Stimulated activated CD8-positive, alpha-beta memory T cell treated with anti-CD3 and anti-CD28 coated beads, Interleukin-4, amount 100 ng/mL, for 24 hours (primary cell): ENCODE measurements at regions not wholly inside any gene's neighbourhood (a gene's known extent, or its start where the extent isn't known, plus 50 kb on each side); places are given as distances from the start of the nearest gene placed in this dataset.

ENCODE experiments used
- DNase-seq: peaks from one replicate; pipeline ENCODE4 v3.0.0-alpha.2; 2020; ENCODE audit warnings: low read depth

DNA sequence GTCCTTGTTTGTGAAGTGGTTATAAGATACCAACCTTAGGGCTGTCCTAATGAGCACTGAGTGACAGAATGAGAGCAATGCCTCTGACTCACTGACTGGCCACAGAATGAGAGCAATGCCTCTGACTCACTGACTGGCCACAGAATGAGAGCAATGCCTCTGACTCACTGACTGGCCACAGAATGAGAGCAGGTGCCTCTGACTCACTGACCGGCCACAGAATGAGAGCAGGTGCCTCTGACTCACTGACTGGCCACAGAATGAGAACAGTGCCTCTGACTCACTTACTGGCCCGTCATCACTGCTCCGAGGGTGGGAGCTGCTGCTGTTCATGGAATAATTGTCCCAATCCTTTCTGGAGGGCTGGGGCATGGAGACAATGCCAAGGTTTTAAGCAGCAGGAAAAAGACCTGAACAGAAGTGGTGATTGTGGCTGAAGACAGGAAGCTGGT is 265.2 kb upstream of the PPP2R2D start:
- no peak for DNase-seq

DNA sequence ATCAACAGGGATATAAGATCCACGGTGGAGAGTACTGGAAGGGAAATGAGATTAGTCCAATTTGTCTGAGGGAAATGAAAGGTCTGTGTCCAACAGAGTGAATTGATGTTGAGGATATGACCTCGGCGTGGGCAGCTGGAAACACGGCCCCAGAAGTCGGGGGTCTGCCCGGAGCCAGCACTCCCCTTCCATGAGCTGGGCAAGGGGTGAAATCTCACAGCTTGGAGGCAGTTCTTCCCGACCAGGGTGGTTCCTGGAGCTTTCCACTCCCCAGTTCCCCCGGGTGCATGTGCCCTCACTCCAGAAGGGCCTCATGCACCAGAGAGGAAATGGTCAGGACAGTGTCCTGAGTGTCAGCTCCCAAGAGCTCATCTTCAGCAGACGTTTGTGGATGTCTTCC is 264.7 kb upstream of the PPP2R2D start:
- DNase-seq, result no peak

DNA sequence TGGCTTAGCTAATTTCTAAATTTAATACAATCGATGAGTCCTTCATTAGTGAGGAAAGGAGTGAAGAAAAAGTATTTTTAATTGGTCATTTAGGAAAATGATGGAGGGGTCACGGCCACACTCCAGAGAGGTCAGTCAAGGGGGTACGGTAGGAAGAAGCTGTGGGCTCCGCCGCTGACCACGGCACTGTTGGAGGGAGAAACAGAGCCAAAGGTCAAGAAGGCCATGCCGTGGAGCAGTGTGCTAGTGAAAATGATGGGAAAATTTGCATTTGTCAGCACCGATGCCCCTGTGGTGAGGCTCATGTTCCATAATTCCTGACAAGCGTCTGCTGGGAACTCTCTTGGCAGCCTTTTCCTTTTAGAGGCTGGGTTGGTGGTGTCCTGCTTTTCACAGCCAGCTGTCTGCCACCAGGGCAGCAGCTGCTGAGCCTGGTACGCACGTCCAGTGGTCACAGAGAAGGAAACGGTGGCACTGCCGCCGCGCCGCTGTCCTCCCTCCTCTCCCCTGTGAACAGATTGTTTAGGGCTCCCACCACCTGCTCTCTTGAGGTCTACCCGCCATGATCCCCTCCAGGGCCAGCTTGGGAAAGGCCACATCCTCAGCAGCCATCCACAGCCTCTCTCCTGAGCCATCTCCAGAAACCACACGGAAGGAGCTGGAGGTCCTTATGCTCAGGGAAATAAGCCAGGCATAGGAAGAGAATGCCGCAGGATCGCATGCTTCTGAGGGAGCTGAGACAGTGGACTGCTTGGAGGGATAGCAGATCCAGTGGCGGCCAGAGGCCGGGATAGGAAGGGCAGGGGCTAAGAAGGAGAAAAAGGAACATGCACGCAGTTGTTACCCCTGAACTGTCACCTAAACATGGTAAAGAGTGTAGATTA is 263.7 kb upstream of the PPP2R2D start:
- DNase-seq, result no peak

DNA sequence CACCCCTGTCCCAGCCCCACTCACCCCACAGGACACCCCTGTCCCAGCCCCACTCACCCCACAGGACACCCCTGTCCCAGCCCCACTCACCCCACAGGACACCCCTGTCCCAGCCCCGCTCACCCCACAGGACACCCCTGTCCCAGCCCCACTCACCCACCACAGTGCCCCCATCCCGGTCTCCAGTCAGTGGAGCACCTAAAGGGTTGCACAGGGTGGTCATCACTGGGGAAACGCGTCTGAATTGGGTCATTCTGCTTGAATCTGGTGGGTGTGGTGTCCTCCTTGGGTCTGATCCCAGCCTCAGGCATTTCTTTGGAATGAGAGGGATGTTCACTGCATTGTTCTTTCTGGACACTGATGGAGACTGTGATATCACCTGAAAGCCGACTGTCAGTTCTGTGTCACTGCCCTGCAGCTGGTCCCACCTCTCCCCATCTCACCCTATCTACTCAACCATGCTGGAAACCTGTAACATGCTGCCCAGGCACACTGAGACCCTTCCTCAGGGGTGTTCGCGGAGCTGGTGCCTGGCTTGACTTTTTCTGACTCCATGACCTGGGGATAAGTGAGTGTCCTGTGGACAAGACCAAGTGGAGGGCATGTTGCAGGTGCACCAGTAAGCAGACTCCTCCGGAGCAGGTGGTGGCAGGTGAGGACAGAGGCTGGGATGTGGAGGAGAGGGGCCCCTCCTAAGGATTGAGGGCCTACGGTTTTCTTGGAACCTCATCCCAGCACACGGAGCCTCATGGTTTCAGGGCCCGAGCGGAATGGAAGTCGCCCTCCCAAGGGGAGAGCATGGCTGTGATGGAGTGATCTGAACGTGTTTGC is 262.5 kb upstream of the PPP2R2D start:
- DNase-seq, result no peak

DNA sequence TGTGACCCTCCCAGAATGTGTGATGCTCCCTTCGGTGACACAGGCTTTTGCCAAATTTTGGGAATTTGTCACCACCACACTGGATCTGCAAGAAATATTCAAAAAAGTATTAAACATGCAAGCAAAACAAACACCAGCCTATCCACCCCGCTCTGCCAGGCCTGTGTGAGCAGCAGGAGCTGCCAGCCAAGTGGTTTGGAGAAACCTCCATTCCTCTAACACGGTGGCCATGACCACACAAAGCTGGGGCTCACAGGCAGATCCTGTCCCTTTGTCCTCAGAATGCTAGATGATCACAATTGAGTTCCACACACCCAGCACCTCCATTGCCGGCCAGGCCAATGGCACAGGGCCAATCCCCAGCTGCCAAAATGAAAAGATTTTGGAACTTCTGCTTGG is 261.9 kb upstream of the PPP2R2D start:
- DNase-seq, result no peak

DNA sequence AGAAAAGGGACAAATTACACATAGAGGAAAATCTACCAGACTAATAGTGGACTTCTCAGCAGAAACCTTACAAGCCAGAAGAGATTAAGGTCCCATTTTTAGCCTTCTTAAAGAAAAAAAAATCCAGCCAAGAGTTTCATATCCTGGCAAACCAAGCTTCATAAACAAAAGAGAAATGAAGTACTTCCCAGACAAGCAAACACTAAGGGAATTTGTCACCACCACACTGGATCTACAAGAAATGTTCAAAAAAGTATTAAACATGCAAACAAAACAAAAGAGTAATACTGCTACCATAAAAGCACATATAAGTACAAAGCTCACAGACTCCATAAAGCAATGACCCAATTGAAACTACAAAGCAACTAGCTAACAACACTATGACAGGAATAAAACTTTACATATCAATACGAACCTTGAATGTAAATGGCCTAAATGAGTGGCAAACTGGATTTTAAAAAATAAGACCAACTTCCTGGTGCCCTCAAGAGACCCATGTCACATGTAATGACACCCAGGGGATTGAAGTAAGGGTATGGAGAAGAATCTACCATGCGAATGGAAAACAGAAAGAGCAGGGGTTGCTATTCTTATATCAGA is 260.7 kb upstream of the PPP2R2D start:
- no peak for DNase-seq

DNA sequence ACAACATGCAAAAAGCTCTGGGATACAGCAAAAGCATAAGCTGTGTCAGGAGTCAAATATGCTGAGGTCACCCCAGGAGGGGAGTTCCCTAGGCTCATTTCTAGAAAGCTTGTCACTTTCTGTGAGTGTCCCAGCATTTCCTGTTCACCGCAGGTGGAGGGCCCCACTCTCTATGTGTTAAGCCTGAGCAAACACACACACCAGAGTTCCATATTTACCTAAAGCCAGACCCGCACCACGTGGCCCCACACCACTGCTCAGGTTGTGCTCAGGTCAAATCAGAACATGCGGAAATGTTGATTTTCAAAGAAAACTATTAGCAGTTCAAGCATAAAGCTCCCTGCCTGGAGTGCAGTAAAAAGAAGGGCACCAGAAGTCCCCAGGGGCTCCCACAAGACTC is 259.6 kb upstream of the PPP2R2D start:
- no peak for DNase-seq

DNA sequence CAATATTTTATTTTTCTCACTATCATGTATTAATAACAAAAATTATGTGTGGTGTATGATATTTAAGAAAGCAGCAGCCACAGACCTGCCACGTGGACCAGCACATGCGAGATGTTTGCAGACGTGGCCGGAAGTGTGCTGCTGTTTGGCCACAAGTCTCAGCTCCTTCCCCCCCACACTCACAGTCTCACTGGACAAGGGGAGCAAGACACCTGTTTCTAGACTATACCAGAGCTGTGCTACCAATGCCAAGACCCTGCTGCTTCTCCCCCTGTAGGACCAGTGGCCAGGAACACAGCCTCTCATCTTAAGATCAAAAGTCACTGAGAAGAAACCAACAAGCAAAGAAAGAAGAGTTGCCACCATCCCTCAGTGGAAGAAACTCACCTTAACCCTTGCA is 258.9 kb upstream of the PPP2R2D start:
- DNase-seq, result no peak

DNA sequence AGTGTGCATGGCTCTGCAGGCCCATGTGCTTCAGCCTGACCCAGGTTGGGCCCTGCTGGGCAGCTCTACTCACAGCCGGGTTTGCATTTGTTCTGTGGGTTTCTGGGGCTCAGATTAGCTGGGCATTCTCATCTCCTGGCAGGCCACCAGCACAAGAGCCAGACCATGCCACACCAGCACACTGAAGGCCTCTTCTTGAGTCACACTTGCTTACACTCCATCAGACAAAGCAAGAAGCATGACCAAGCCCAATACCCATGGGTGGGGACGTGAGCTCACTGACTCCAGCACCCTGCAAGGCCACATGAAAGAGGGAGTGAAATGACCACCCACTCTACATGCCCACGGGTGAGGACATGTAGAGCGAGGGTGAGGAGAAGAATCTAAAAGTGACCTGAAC is 257.8 kb upstream of the PPP2R2D start:
- no peak for DNase-seq

DNA sequence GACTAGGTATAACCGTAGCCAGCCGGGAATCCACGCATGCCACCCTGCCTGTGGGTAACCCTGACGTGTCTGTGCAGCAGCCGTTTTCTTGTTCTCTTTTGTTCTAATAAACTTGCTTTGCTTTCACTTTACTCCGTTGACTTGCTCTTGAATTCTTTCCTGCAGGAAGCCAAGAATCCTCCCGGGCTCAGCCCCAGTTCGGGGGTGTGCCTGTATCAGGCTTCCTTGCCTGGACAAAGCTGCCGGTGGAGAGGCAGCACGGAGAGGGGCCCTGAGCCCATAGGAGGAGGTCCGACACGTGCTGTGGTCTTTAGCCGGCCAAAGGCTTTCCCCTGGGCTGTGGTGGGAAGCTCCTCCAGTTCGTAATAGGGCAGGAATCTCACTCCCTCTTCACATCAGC is 256.5 kb upstream of the PPP2R2D start:
- no peak for DNase-seq

DNA sequence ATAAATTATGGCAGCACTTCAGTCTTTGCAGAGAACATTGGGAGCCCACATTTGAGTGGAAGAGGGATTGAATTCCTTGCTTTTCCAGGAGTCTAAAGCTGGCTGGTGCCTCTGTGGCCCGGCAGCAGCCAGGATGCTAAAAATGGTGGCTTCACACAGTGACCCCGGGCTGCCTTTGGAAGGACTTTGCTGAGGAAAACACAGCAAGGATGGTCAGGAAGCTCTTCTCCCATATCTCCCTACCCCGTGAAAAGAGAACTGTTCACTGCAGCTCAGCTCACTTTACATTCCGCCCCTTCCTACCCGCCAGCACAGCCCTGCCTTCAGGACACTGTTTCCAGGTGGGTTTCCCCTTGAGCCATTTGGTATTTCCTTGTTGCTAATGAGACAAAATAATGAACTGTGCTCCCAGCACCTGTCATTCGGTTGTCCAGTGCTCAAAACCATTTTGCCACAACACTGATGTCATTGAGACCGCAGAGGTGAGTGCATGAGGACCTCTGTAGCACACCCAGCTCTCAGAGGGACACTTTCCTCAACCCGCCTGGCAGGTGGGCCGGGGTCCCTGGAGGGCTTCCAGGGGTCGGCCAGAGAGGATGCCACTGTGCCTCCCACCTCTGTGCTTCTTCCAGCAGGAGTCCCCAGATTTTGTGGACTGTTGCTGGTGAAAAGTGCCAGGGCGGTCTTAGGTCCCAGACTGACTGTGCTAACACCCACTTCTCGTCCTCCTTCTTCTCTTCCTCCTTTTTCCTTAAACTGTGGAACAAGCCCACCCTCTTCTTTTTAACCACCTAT is 255.7 kb upstream of the PPP2R2D start:
- no peak for DNase-seq

DNA sequence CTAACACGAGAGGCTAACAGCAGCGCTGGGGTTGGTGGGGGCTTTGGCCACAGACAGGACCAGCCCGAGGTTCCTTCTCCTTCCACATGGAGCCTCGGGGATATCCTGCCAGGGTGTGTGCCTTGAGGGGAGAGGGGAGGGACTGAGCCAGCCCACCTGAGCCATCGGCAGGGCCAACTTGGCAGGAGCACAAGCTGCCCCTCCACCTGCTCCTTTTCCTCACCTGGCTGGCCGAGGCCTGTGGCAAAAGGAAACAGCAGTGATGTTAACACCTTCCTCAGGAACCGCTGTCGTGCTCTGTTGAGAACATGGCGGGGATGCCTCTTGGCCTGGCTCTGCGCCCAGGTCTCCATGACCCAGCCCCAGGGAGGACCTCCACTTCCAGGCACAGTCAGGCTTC is 255.1 kb upstream of the PPP2R2D start:
- DNase-seq, result no peak

DNA sequence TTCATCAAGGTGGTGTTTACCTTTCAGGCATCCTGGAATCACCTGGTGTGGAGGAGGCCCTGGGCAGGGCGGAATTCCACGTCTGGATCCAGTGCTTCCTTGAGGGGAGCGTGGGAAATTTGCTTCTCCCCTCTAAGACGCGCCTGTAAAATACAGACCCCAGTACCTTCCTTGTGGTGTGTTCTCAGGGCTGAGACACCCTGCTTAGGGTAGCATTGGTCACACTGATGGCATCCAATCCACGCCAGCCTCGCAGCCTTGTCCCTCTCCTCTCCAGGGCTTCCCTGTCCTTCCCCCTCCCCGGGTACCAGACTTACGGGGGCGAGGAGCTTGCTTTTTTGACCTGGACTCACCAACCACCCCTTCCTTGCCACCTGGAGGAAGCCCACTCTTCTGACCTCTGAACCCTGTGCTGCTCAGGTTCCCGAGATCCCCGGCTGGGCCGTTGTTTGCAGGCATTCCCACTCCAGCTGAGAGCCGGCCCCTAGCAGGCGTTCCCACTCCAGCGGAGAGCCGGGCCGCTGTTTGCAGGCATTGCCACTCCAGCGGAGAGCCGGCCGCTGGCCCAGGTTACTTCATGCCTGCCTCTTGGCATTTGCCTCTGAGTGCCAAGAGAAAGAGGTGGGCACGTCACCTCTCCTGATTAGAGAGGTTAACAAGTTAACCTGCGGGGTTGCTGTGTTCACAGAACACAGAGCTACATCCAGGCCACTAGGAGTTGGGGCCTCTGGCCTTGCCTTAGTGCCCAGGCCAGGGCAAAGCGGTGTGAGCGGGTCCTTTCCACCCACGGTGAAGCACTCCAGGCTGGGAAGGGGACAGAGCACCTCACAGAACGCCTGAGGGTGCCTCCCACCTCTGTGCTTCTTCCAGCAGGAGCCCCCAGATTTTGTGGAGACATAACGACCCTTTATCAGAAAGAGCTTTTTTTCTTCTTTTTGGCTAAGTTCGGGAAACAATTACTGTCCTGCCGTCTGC is 254.0 kb upstream of the PPP2R2D start:
- DNase-seq, result no peak

DNA sequence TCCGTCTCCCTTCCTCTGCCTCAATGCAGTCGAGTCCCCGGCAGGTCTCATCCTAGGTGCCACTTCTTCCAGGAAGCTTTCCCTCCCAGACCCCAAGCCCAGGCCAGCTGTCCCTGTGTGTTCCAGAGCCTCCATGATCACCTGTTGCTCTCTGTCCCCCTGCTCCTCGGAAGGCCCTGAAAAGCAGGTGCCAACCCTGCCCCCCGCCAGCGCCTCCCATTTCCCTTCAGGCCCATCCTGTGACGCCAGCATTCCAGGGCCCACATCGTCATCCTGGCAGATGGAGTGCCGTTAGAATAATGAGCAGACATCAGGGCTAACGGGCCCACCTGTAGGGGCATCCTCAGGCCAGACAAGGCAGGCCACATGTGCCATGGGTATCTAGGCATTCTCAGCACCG is 253.0 kb upstream of the PPP2R2D start:
- no peak for DNase-seq

DNA sequence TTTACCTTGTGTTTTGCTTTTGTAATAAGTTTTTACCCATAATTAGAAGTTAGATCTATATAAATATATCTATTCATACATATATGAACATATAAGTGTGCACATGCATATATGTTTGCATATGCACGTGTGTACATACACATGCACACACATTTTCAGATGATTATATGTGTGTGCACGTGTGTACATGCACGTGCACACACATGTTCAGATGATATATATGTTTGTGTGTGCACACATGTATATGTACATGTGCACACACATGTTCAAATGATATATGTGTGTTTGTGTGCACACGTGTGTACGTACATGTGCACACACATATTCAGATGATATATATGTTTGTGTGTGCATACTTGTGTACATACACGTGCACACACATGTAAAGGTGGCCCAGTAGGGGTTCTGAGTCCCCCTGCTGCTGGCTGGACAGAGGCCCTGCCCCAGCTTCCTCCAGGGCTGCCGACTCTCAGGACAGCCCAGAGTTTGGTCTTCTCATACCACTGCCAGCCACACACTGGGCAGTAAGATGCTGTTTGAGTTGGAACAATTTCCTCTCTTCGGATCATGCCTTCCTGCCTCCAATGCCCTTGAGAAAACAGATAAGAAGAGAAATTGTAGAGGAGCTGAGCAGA is 252.3 kb upstream of the PPP2R2D start:
- DNase-seq, result no peak

DNA sequence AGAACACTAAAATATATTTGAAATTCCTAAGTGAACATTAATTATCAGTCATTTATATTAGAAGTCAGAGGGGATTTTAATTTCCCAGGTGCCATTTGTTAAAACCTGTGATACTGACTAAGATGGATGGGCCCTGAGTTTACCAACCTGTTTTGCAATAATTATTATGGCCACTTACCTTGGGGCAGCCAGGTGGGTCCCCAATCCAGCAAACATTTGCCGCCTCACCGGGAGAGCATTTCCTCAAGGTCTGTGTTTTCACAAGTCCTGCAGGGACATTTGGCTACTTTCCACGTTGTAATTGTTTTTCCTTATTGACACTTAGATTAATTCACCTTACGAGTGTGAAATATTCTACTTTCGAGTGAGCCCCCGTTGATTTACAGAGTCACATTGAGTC is 251.2 kb upstream of the PPP2R2D start:
- no peak for DNase-seq

DNA sequence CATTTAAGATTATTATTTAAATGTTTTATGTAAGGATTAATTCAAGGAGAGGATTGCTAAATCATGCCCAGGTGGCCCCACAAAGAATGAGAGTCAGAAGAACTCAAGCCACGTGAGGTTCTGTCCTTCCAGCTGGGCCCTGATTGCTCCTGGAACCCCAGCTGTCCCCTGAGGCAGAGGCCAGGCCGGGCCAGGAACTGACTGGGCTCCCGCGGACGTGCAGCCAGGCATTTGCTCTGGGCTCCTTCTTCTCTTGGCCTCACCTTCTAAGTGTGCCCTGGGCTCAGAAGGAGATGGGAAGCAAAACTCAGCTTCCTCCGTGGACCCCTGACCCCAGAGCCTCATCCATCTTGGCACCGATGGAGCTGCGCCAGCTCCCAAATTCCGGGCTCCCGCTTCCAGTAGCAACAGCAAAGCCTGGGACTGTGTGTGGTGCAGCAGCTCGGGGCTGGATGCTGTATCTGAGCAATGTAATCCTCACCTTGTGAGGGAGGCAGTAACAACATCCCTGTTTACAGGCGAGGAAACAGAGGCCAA is 250.6 kb upstream of the PPP2R2D start:
- no peak for DNase-seq

DNA sequence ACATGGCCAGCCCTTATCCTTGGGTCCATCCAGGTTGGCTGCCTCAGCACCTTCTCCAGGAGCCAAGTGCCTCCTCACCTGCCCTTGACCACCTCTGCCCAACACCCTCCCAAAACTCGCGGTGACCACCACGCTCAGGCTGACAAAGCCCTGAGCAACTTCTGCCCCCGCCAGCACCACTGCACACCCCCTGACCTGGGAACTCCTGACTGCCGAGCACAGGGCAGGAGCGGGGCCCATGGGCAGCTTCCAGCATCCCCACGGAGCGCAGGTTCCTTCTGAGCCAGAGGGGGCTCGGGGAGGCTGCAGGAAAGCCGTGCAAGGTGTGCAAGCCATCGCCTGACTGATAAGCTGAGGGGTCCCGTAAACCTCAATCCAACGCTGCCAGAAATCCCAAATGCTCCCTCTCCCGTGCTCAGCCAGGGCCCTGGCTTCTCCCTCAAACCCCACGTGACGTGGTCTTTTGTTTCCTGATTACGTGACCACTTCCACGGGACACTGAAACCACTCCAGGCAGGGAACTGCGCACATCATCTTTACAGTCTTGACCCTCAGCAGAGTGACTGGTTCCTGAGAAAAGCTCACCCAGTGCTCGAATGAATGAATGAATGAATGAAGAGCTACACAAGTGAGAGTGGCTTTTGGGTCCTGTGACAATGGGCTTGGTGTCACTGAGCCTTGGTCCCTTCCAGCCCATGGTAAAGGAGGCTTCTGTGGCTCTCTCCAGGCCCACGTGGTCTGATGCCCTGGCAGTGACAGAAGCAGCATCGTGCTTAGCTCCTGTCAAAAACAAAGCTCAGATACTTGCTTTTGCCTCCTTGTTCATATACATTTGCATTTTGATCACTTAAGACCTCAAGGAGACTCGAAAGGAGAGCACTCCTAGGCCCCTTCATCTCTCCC is 249.8 kb upstream of the PPP2R2D start:
- DNase-seq, result no peak
